DND-41 (cell line): ENCODE measurements at regions not wholly inside any gene's neighbourhood (a gene's known extent, or its start where the extent isn't known, plus 50 kb on each side); places are given as distances from the start of the nearest gene placed in this dataset.

Experiments
- EZH2 ChIP-seq: IDR thresholded peaks from 3 replicates; pipeline ENCODE4 v1.6.1; 2012; ENCODE audit warnings: borderline replicate concordance, low read depth, mild to moderate bottlenecking, moderate library complexity, low read length, inconsistent platforms; ENCODE audit not compliant: severe bottlenecking
- TF ChIP-seq, protein P1 (sequence below): IDR thresholded peaks from 2 replicates; pipeline ENCODE4 v1.5.1; 2012; ENCODE audit warnings: borderline replicate concordance, low read length, moderate library complexity, mild to moderate bottlenecking; ENCODE audit not compliant: poor library complexity, severe bottlenecking; ENCODE audit errors: extremely low read depth

DNA sequence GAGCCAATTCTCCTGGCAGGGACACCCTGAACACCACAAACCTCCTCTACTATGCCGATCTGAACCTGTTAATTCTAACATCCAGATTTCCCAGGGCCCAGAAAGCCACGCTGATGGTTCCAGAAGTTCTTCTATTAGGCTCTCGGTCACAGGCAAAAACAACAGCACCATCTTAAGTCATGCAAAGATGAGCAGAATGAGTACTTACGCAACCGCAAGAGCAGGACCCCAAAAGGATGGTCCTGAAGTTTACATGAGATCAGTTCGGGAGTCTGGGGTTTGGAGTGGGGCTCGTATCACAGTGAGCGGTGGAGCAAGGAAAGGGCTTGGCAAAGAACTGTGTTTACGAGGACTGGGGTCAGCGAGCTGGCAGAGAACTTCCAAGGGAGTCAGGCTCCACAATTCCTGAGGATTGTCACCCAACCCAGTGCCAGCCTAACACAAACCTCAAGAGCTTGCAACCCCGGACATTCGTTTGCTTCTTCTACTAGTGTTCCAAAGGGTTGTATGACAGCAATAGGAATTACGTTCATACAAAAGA, 532.6 kb downstream of the TNS3 start:
- TF ChIP-seq, protein P1, sequence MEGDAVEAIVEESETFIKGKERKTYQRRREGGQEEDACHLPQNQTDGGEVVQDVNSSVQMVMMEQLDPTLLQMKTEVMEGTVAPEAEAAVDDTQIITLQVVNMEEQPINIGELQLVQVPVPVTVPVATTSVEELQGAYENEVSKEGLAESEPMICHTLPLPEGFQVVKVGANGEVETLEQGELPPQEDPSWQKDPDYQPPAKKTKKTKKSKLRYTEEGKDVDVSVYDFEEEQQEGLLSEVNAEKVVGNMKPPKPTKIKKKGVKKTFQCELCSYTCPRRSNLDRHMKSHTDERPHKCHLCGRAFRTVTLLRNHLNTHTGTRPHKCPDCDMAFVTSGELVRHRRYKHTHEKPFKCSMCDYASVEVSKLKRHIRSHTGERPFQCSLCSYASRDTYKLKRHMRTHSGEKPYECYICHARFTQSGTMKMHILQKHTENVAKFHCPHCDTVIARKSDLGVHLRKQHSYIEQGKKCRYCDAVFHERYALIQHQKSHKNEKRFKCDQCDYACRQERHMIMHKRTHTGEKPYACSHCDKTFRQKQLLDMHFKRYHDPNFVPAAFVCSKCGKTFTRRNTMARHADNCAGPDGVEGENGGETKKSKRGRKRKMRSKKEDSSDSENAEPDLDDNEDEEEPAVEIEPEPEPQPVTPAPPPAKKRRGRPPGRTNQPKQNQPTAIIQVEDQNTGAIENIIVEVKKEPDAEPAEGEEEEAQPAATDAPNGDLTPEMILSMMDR, result no peak
- TF ChIP-seq EZH2, result no peak
